ENCODE measurements at regions not wholly inside any gene's neighbourhood (a gene's known extent, or its start where the extent isn't known, plus 50 kb on each side); places are given as distances from the start of the nearest gene placed in this dataset.

GRCh38 chr9:7324152-7324598, 475.4 kb downstream of the DMAC1 start:
- H3K36me3 ChIP-seq (ENCODE audit: insufficient read depth, low read length) = no peaks in the 10 kb centered on the region
- Mint-ChIP-seq H3K9me3 (ENCODE audit: unreplicated experiment) (no peaks in the 10 kb centered on the region), H3K36me3 (ENCODE audit: low read depth, unreplicated experiment) (no peaks in the 10 kb centered on the region), H3K4me3 (ENCODE audit: unreplicated experiment) (no peak overlapping the region), H3K4me1 (ENCODE audit: low read depth, unreplicated experiment) (peaks cover 29% of the 10 kb centered on the region), H3K27me3 (ENCODE audit: low read depth, unreplicated experiment) (peaks cover 2% of the 10 kb centered on the region), H3K27ac (ENCODE audit: unreplicated experiment) (peak overlapping the region; percentile 54)
- no peak overlapping the region for H3K27ac ChIP-seq (ENCODE audit: low read depth, low read length)
- no peaks in the 10 kb centered on the region for H3K27me3 ChIP-seq (ENCODE audit: insufficient read depth, low read length)
- no peaks in the 10 kb centered on the region for H3K4me1 ChIP-seq (ENCODE audit: insufficient read depth, low read length)
- no peak overlapping the region for H3K4me3 ChIP-seq (ENCODE audit: insufficient read depth, low read depth, low read length)
- FAIRE-seq = no peak
- no peak overlapping the region for H2AFZ ChIP-seq (ENCODE audit: low read depth, low read length)
- TF ChIP-seq EZH2 (IDR thresholded peaks at IDR 0.05; ENCODE audit: insufficient read depth, low read length) (no peak), CTCF (IDR thresholded peaks at IDR 0.05; ENCODE audit: insufficient read depth, low read depth, low read length) (no peak)
- DNase-seq (ENCODE audit: low read depth) = no peak
- no peak overlapping the region for H3K9ac ChIP-seq (ENCODE audit: low read length)
- no peaks in the 10 kb centered on the region for H3K9me3 ChIP-seq (ENCODE audit: insufficient read depth, low read depth, low read length)
- no peak overlapping the region for H3K4me2 ChIP-seq (ENCODE audit: low read length)
- no peaks in the 10 kb centered on the region for H3K79me2 ChIP-seq (ENCODE audit: insufficient read depth, low read length)
- H4K20me1 ChIP-seq (ENCODE audit: insufficient read depth, low read length) = no peaks in the 10 kb centered on the region

GRCh38 chr9:7320841-7321240, 478.7 kb downstream of the DMAC1 start:
- no peak overlapping the region for H3K27ac ChIP-seq (ENCODE audit: low read depth, low read length)
- Mint-ChIP-seq H3K4me3 (ENCODE audit: unreplicated experiment) (no peak overlapping the region), H3K27me3 (ENCODE audit: low read depth, unreplicated experiment) (no peaks in the 10 kb centered on the region), H3K4me1 (ENCODE audit: low read depth, unreplicated experiment) (peaks cover 44% of the 10 kb centered on the region), H3K27ac (ENCODE audit: unreplicated experiment) (peak overlapping the region; percentile 66), H3K9me3 (ENCODE audit: unreplicated experiment) (no peaks in the 10 kb centered on the region), H3K36me3 (ENCODE audit: low read depth, unreplicated experiment) (no peaks in the 10 kb centered on the region)
- no peak overlapping the region for H3K4me3 ChIP-seq (ENCODE audit: insufficient read depth, low read depth, low read length)
- H3K79me2 ChIP-seq (ENCODE audit: insufficient read depth, low read length) = no peaks in the 10 kb centered on the region
- H3K9ac ChIP-seq (ENCODE audit: low read length) = no peak overlapping the region
- DNase-seq (ENCODE audit: low read depth) (no peak), FAIRE-seq (no peak)
- H3K9me3 ChIP-seq (ENCODE audit: insufficient read depth, low read depth, low read length) = no peaks in the 10 kb centered on the region
- no peak overlapping the region for H3K4me2 ChIP-seq (ENCODE audit: low read length)
- no peaks in the 10 kb centered on the region for H3K36me3 ChIP-seq (ENCODE audit: insufficient read depth, low read length)
- H2AFZ ChIP-seq (ENCODE audit: low read depth, low read length) = no peak overlapping the region
- H3K4me1 ChIP-seq (ENCODE audit: insufficient read depth, low read length) = no peaks in the 10 kb centered on the region
- H3K27me3 ChIP-seq (ENCODE audit: insufficient read depth, low read length) = no peaks in the 10 kb centered on the region
- H4K20me1 ChIP-seq (ENCODE audit: insufficient read depth, low read length) = no peaks in the 10 kb centered on the region
- no peak for TF ChIP-seq EZH2 (IDR thresholded peaks at IDR 0.05; ENCODE audit: insufficient read depth, low read length)

- H3K27ac ChIP-seq (ENCODE audit: low read depth, low read length) = no peak overlapping the region
- peaks cover 50% of the 10 kb centered on the region for H3K4me1 Mint-ChIP-seq (ENCODE audit: low read depth, unreplicated experiment)
Measured at GRCh38 chr9:7320139-7320538, 479.4 kb downstream of the DMAC1 start.

More at GRCh38 chr9:7320139-7320538, 479.4 kb downstream of the DMAC1 start:
- FAIRE-seq (no peak), DNase-seq (ENCODE audit: low read depth) (peak; percentile 91)
- H4K20me1 ChIP-seq (ENCODE audit: insufficient read depth, low read length) = no peaks in the 10 kb centered on the region
- peak overlapping the region; percentile 15 for H2AFZ ChIP-seq (ENCODE audit: low read depth, low read length)
- no peaks in the 10 kb centered on the region for H3K27me3 Mint-ChIP-seq (ENCODE audit: low read depth, unreplicated experiment)
- no peaks in the 10 kb centered on the region for H3K36me3 ChIP-seq (ENCODE audit: insufficient read depth, low read length)
- no peak for TF ChIP-seq CTCF (IDR thresholded peaks at IDR 0.05; ENCODE audit: insufficient read depth, low read depth, low read length)
- no peak for TF ChIP-seq EZH2 (IDR thresholded peaks at IDR 0.05; ENCODE audit: insufficient read depth, low read length)
- H3K36me3 Mint-ChIP-seq (ENCODE audit: low read depth, unreplicated experiment) = no peaks in the 10 kb centered on the region
- H3K27ac Mint-ChIP-seq (ENCODE audit: unreplicated experiment) = peak overlapping the region; percentile 66
- H3K79me2 ChIP-seq (ENCODE audit: insufficient read depth, low read length) = no peaks in the 10 kb centered on the region
- no peak overlapping the region for H3K4me3 Mint-ChIP-seq (ENCODE audit: unreplicated experiment)
- H3K4me2 ChIP-seq (ENCODE audit: low read length) = peak overlapping the region; percentile 11
- peaks cover 3% of the 10 kb centered on the region for H3K9me3 Mint-ChIP-seq (ENCODE audit: unreplicated experiment)
- H3K27me3 ChIP-seq (ENCODE audit: insufficient read depth, low read length) = no peaks in the 10 kb centered on the region
- H3K4me1 ChIP-seq (ENCODE audit: insufficient read depth, low read length) = no peaks in the 10 kb centered on the region
- no peak overlapping the region for H3K9ac ChIP-seq (ENCODE audit: low read length)
- H3K9me3 ChIP-seq (ENCODE audit: insufficient read depth, low read depth, low read length) = no peaks in the 10 kb centered on the region
- no peak overlapping the region for H3K4me3 ChIP-seq (ENCODE audit: insufficient read depth, low read depth, low read length)

Data from astrocyte (in vitro differentiated cells and primary cell).